HG03469 (cell line): ENCODE measurements at regions not wholly inside any gene's neighbourhood (a gene's known extent, or its start where the extent isn't known, plus 50 kb on each side); places are given as distances from the start of the nearest gene placed in this dataset.
"Not testable (repeated sequence)": the region's sequence is repeated elsewhere in the genome, so short reads cannot be mapped to it uniquely, and the experiment has no call there.

ENCODE experiments used
- ATAC-seq: cut with Tn5 transposase; IDR thresholded peaks from one replicate; pipeline ENCODE4 v1.9.1; 2021; ENCODE audit warnings: mild to moderate bottlenecking, moderate library complexity, moderate number of reproducible peaks; ENCODE audit not compliant: unreplicated experiment

GRCh38 chr14:23829736-23830471 is 123.7 kb upstream of the DHRS4 start:
- no peak for ATAC-seq

- ATAC-seq, result no peak
Measured at GRCh38 chr14:23831596-23831995, 122.0 kb upstream of the DHRS4 start.

- ATAC-seq, result no peak
Measured at GRCh38 chr14:23861666-23862065, 91.9 kb upstream of the DHRS4 start.

- ATAC-seq, result no peak
Measured at GRCh38 chr14:23862513-23862912, 91.1 kb upstream of the DHRS4 start.

GRCh38 chr14:23863836-23864235 is 89.7 kb upstream of the DHRS4 start:
- no peak for ATAC-seq

- no peak for ATAC-seq
Measured at GRCh38 chr14:23864259-23864658, 89.3 kb upstream of the DHRS4 start.

- ATAC-seq, result no peak
Measured at GRCh38 chr14:23864861-23865260, 88.7 kb upstream of the DHRS4 start.

GRCh38 chr14:23865502-23865901 is 88.1 kb upstream of the DHRS4 start:
- ATAC-seq, result no peak

GRCh38 chr14:23866269-23866668 is 87.3 kb upstream of the DHRS4 start:
- ATAC-seq, result no peak

GRCh38 chr14:23869078-23869719 is 84.4 kb upstream of the DHRS4 start:
- ATAC-seq, result no peak

GRCh38 chr14:23876160-23876750 is 77.3 kb upstream of the DHRS4 start:
- no peak for ATAC-seq

- ATAC-seq, result peak; percentile 29
Measured at GRCh38 chr14:23877111-23877510, 76.5 kb upstream of the DHRS4 start.

- peak; percentile 42 for ATAC-seq
Measured at GRCh38 chr14:23877538-23878180, 75.9 kb upstream of the DHRS4 start.

GRCh38 chr14:23881282-23881681 is 72.3 kb upstream of the DHRS4 start:
- ATAC-seq, result no peak

- no peak for ATAC-seq
Measured at GRCh38 chr14:23883684-23884540, 69.7 kb upstream of the DHRS4 start.

- ATAC-seq, result no peak
Measured at GRCh38 chr14:23884541-23884904, 69.0 kb upstream of the DHRS4 start.

- no peak for ATAC-seq
Measured at GRCh38 chr14:23887536-23887935, 66.0 kb upstream of the DHRS4 start.

GRCh38 chr14:23891717-23892116 is 61.9 kb upstream of the DHRS4 start:
- ATAC-seq, result not testable (repeated sequence)

- ATAC-seq, result not testable (repeated sequence)
Measured at GRCh38 chr14:23892289-23892688, 61.3 kb upstream of the DHRS4 start.

- ATAC-seq, result no peak
Measured at GRCh38 chr14:23894362-23895052, 59.1 kb upstream of the DHRS4 start.
